GM19043 (cell line): ENCODE measurements at regions not wholly inside any gene's neighbourhood (a gene's known extent, or its start where the extent isn't known, plus 50 kb on each side); places are given as distances from the start of the nearest gene placed in this dataset.
"Not testable (repeated sequence)": the region's sequence is repeated elsewhere in the genome, so short reads cannot be mapped to it uniquely, and the experiment has no call there.

ENCODE experiments used
- ATAC-seq: cut with Tn5 transposase; IDR thresholded peaks from one replicate; pipeline ENCODE4 v1.9.1; 2021; ENCODE audit warnings: low read depth; ENCODE audit not compliant: unreplicated experiment

DNA sequence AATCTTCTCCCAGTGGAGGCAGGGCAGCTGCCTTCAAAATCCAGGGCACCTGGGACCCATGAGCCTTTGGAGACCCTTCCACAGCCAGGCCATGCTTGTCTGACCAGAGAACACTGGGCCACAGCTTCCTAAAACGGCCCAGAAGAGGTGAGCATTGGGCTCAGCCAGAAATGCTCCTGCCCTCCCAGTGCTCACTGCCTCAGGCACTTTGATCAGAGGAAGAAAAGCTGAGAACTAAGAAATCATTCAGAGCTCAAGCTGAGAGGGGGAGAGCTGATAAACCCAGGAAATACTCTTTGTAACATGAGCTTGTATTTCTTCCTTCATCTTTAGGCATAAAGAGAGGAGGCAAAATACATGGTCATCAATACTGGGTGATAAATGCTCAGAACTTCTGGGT is 365.5 kb upstream of the KLHL29 start:
- ATAC-seq, result no peak

- ATAC-seq, result no peak
These were observed 364.3 kb upstream of the KLHL29 start for GRCh38 chr2:23020659-23021058.

GRCh38 chr2:23021311-23022120 is 363.5 kb upstream of the KLHL29 start:
- ATAC-seq, result no peak

DNA sequence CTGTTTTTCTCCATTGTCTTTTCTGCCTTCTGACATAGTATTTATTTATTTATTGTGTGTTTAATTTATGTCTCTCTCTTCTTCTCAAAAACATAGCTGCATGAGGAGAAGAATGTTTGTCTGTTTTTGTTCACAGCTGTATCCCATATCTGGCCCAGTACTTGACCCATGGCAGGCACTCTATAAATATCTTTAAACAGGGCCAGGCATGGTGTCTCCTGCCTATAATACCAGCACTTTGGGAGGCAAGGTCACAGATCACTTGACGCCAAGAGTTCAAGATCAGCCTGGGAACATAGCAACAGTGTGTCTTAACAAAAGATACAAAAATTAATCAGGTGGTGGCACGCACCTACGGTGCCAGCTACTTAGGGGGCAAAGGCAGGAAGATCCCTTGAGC is 361.3 kb upstream of the KLHL29 start:
- ATAC-seq, result no peak

DNA sequence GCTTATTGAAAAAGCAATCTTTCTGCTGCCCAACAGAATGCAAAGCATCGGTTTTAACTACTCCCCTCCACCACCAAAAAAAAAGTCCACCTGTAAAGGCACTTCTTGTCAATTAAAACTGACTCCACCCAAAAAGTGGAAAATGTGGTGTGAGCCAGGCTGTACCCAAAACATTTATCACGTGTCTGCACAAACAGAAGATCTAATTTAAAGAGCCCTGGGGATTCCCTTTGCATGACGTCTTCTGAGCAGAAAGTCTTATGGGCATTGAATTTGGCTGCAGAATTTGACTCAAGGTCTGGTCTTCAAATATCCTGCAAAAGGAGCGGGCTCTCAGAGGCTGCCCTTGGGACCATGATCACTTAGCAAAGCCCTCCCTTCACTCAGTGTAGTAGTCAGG is 358.3 kb upstream of the KLHL29 start:
- no peak for ATAC-seq

- no peak for ATAC-seq
These were observed 357.6 kb upstream of the KLHL29 start for GRCh38 chr2:23027396-23027795.

DNA sequence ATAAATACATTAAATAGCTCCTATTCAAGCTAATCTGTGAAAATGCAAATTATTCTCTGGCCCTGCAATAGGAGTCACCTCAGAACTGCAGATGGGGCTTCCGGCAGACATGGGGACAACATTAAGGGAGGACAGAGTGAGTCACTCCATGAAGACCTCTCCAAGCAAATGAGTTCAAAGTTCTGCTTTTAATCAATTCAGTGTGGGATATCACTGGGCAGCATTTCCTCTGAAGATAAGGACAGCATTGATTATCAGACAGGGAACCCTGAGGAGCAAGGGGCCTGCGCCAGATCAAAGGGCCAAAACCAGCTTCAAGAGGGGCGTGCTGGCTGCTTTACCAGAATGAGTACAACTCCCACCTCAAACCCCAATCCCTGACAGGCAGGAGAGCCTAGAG is 356.9 kb upstream of the KLHL29 start:
- no peak for ATAC-seq

- no peak for ATAC-seq
These were observed 355.9 kb upstream of the KLHL29 start for GRCh38 chr2:23029111-23029510.

- ATAC-seq, result no peak
These were observed 355.0 kb upstream of the KLHL29 start for GRCh38 chr2:23029951-23030350.

GRCh38 chr2:23034996-23035395 is 350.0 kb upstream of the KLHL29 start:
- no peak for ATAC-seq

GRCh38 chr2:23036629-23037028 is 348.4 kb upstream of the KLHL29 start:
- no peak for ATAC-seq

GRCh38 chr2:23037596-23037995 is 347.4 kb upstream of the KLHL29 start:
- ATAC-seq, result no peak

- no peak for ATAC-seq
These were observed 343.5 kb upstream of the KLHL29 start for GRCh38 chr2:23041443-23041842.

- no peak for ATAC-seq
These were observed 342.6 kb upstream of the KLHL29 start for GRCh38 chr2:23042216-23042906.

- no peak for ATAC-seq
These were observed 334.6 kb upstream of the KLHL29 start for GRCh38 chr2:23050388-23050787.

DNA sequence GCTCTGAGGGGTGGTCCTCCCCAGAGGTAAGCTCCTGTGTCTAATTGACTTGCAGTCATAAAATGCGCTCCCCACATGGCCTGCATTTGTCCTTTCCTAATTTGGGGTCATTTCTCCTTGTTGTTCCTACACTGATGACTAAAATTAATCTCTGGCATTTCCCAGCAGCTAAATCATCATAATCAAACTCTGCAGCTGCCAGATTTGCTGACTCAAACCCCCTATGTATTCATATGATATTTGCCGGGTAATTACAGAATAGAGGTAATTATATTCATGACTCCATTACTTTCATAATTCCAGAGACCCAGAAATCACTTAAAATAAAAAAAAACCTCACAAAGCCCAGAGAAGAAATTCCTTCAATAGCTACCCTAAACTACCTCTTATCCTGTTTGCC is 331.4 kb upstream of the KLHL29 start:
- no peak for ATAC-seq

DNA sequence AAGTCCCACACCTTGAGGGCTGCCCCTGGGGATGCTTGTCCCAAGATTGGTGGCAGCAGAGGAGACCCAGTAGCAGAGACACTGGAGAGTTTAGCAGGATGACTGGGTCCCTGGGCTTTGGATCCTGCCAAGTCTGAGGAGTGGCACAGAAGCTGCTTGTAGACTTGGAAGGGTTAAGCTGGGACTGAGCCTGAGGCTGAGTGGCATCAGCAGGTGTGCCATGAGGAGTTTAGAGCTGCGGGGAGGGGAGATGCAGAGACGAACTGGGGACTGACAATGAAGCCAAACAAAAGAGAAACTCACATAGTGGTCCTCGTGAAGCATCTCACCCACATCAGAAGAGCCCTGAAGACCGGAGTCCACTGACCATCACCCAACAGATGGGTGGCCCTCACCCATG is 329.7 kb upstream of the KLHL29 start:
- no peak for ATAC-seq

GRCh38 chr2:23056846-23057245 is 328.1 kb upstream of the KLHL29 start:
- ATAC-seq, result not testable (repeated sequence)

GRCh38 chr2:23058435-23058834 is 326.5 kb upstream of the KLHL29 start:
- ATAC-seq, result no peak

- no peak for ATAC-seq
These were observed 319.8 kb upstream of the KLHL29 start for GRCh38 chr2:23065210-23065609.

- no peak for ATAC-seq
These were observed 319.0 kb upstream of the KLHL29 start for GRCh38 chr2:23065936-23066335.

DNA sequence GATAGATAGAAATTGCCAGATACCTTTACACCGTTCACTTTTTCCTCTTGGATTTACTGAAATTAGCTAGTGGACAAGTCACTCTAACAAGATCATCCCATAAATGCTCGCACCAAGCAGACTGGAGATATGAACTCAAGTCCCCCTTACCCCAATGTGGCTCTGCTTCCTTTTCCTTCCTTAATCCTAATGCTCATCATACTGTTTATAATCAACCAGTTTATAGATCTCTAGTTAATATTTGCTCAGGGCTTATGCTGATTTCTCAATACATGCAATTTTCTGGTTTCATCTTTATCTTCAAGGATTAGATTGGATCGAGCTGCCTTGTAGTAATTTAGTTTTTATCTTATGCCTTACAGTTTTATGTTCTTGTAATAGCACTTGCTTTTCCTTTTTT is 318.3 kb upstream of the KLHL29 start:
- no peak for ATAC-seq
